ENCODE measurements at regions not wholly inside any gene's neighbourhood (a gene's known extent, or its start where the extent isn't known, plus 50 kb on each side); places are given as distances from the start of the nearest gene placed in this dataset.

DNA sequence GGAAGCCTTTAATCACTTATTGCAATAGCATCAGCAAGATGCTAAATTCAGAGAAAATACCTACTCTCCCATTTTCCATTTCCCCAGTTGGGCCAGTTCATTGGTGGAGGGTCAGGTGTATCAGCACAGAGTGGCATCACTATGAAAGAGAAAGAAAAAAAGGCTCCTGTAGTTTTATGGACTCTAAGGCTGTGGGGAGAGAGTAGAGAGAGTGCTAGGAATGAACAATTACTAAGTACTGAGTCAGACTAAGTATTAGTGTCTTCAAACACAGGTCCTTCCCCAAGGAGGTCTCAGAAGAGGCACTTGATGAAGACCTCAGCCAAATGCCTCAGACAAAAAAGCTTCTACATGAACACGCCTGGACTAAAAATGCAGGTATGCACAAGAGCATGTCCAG lies 1061.9 kb downstream of the FSTL5 start:
- TF ChIP-seq, protein P1, sequence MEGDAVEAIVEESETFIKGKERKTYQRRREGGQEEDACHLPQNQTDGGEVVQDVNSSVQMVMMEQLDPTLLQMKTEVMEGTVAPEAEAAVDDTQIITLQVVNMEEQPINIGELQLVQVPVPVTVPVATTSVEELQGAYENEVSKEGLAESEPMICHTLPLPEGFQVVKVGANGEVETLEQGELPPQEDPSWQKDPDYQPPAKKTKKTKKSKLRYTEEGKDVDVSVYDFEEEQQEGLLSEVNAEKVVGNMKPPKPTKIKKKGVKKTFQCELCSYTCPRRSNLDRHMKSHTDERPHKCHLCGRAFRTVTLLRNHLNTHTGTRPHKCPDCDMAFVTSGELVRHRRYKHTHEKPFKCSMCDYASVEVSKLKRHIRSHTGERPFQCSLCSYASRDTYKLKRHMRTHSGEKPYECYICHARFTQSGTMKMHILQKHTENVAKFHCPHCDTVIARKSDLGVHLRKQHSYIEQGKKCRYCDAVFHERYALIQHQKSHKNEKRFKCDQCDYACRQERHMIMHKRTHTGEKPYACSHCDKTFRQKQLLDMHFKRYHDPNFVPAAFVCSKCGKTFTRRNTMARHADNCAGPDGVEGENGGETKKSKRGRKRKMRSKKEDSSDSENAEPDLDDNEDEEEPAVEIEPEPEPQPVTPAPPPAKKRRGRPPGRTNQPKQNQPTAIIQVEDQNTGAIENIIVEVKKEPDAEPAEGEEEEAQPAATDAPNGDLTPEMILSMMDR (IDR thresholded peaks at IDR 0.05; ENCODE audit: low read depth, low read length, missing control alignments) = no peak
- DNase-seq = no peak
- Histone ChIP-seq H3K27ac (no peak overlapping the region), H3K36me3 (replicated peaks) (no peaks in the 10 kb centered on the region), H3K27me3 (replicated peaks) (no peaks in the 10 kb centered on the region), H3K4me3 (ENCODE audit: low read depth, low read length) (no peak overlapping the region)
- in situ Hi-C loops (cut with HindIII; ENCODE audit: low pct_ligation_motif_present, low sequenced_read_pairs) = no loop called here

DNA sequence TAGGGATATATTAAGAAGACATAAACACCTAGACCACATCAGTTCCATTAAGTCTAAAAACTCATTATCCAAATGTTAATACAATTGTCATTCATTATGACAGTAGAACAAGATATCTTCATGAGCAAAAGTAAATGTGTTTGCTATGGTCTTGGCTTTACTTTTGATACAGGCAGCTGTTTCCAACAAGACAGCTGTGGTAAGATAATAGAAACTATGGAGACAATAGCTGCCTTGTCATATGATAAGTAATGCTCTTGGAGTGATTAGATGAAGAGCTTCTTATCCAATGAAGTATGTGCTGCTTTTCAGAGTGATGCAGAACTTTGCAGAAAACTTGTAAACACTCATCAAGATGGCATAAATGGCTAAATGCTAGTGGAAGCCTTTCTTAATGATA lies 1066.0 kb downstream of the FSTL5 start:
- in situ Hi-C loops (cut with HindIII; ENCODE audit: low pct_ligation_motif_present, low sequenced_read_pairs) = no loop called here
- TF ChIP-seq, protein P1 (IDR thresholded peaks at IDR 0.05; ENCODE audit: low read depth, low read length, missing control alignments) = no peak

GRCh38 chr4:161061046-161061445 lies 1102.8 kb downstream of the FSTL5 start:
- TF ChIP-seq, protein P1 (IDR thresholded peaks at IDR 0.05; ENCODE audit: low read depth, low read length, missing control alignments) = no peak
- no peaks in the 10 kb centered on the region for H3K36me3 ChIP-seq (replicated peaks)
- in situ Hi-C loops (cut with HindIII; ENCODE audit: low pct_ligation_motif_present, low sequenced_read_pairs) = no loop called here
- H3K27me3 ChIP-seq (replicated peaks) = no peaks in the 10 kb centered on the region
- no peak overlapping the region for H3K4me3 ChIP-seq (ENCODE audit: low read depth, low read length)
- DNase-seq = no peak
- H3K27ac ChIP-seq = no peak overlapping the region

More for the DNA sequence above, 1066.0 kb downstream of the FSTL5 start:
- Histone ChIP-seq H3K27ac (no peak overlapping the region), H3K4me3 (ENCODE audit: low read depth, low read length) (no peak overlapping the region), H3K27me3 (replicated peaks) (no peaks in the 10 kb centered on the region), H3K36me3 (replicated peaks) (no peaks in the 10 kb centered on the region)
- no peak for DNase-seq

Measured in brain microvascular endothelial cell (primary cell).